Frontal cortex (tissue), 3 donors: ENCODE measurements at regions not wholly inside any gene's neighbourhood (a gene's known extent, or its start where the extent isn't known, plus 50 kb on each side); places are given as distances from the start of the nearest gene placed in this dataset.

ENCODE experiments used
- DNase-seq, 2 donors: peaks; one replicate each; pipeline ENCODE4 v3.0.0; 2012; ENCODE audit warnings: low spot score in 2 of 2
- FAIRE-seq: peaks from 2 replicates; lab custom pipeline; 2012; peaks lifted over from hg19 to GRCh38; lab: Jason Lieb, UNC
- donor health status: control.
- donor health status: control.
- donor health status: control.

GRCh38 chr10:131513901-131514300, 202.4 kb upstream of the TCERG1L start:
- no peak for FAIRE-seq

GRCh38 chr10:131514454-131514853, 202.9 kb upstream of the TCERG1L start:
- DNase-seq (peak in 1 of 2 donors; percentile 44), FAIRE-seq (no peak)

More at GRCh38 chr10:131513901-131514300, 202.4 kb upstream of the TCERG1L start:
- no peak for DNase-seq

- FAIRE-seq: no peak
- DNase-seq: no peak
Measured at GRCh38 chr10:131516285-131516684, 204.8 kb upstream of the TCERG1L start.

GRCh38 chr10:131517781-131518180, 206.3 kb upstream of the TCERG1L start:
- FAIRE-seq: no peak

GRCh38 chr10:131519723-131520605, 208.4 kb upstream of the TCERG1L start:
- DNase-seq: no peak
- FAIRE-seq: no peak

More at GRCh38 chr10:131517781-131518180, 206.3 kb upstream of the TCERG1L start:
- DNase-seq: no peak

- no peak for FAIRE-seq
- no peak for DNase-seq
Measured at GRCh38 chr10:131531265-131532190, 220.0 kb upstream of the TCERG1L start.

GRCh38 chr10:131532291-131532690, 220.8 kb upstream of the TCERG1L start:
- FAIRE-seq: no peak
- no peak for DNase-seq

- DNase-seq (no peak), FAIRE-seq (no peak)
Measured at GRCh38 chr10:131532745-131533341, 221.3 kb upstream of the TCERG1L start.

- FAIRE-seq (no peak), DNase-seq (no peak)
Measured at GRCh38 chr10:131533846-131534526, 222.5 kb upstream of the TCERG1L start.

- no peak for DNase-seq
- no peak for FAIRE-seq
Measured at GRCh38 chr10:131534836-131535235, 223.3 kb upstream of the TCERG1L start.

- no peak for DNase-seq
- FAIRE-seq: no peak
Measured at GRCh38 chr10:131536676-131537075, 225.2 kb upstream of the TCERG1L start.

GRCh38 chr10:131537281-131537680, 225.8 kb upstream of the TCERG1L start:
- no peak for FAIRE-seq
- no peak for DNase-seq

GRCh38 chr10:131544495-131544894, 233.0 kb upstream of the TCERG1L start:
- DNase-seq (no peak), FAIRE-seq (no peak)

GRCh38 chr10:131546086-131546810, 234.7 kb upstream of the TCERG1L start:
- DNase-seq: no peak
- no peak for FAIRE-seq

- FAIRE-seq (no peak), DNase-seq (no peak)
Measured at GRCh38 chr10:131547129-131547799, 235.7 kb upstream of the TCERG1L start.

GRCh38 chr10:131548176-131548575, 236.7 kb upstream of the TCERG1L start:
- FAIRE-seq (no peak), DNase-seq (no peak)

- FAIRE-seq (no peak), DNase-seq (no peak)
Measured at GRCh38 chr10:131549116-131549515, 237.6 kb upstream of the TCERG1L start.

GRCh38 chr10:131553121-131553520, 241.6 kb upstream of the TCERG1L start:
- FAIRE-seq (no peak), DNase-seq (no peak)
